GM23248 (cell line): ENCODE measurements at regions not wholly inside any gene's neighbourhood (a gene's known extent, or its start where the extent isn't known, plus 50 kb on each side); places are given as distances from the start of the nearest gene placed in this dataset.

Experiments used
- EZH2 ChIP-seq: fragments of 200-600 bp; sonication (generic); IDR thresholded peaks from 2 replicates; pipeline ENCODE4 v1.6.1; 2018; ENCODE audit warnings: antibody characterized with exemption, mild to moderate bottlenecking; ENCODE audit not compliant: insufficient read depth, poor library complexity, severe bottlenecking
- EZH2phosphoT487 ChIP-seq: fragments of 200-600 bp; sonication (generic); IDR thresholded peaks from 2 replicates; pipeline ENCODE4 v1.6.1; 2018; ENCODE audit warnings: antibody characterized with exemption, moderate library complexity, mild to moderate bottlenecking, low read depth; ENCODE audit not compliant: insufficient read depth

GRCh38 chr18:76137216-76137615 lies 357.8 kb downstream of the ZNF516 start:
- TF ChIP-seq EZH2 (no peak), EZH2phosphoT487 (no peak)
